Left cardiac atrium (tissue), 4 donors: ENCODE measurements at regions not wholly inside any gene's neighbourhood (a gene's known extent, or its start where the extent isn't known, plus 50 kb on each side); places are given as distances from the start of the nearest gene placed in this dataset.

Experiments
- ATAC-seq, 2 donors: fragments of 200-7000 bp; cut with Tn5 transposase; one replicate each; pipeline ENCODE4 v1.9.1; 2020; ENCODE audit warnings: mild to moderate bottlenecking in 2 of 2, moderate library complexity in 2 of 2
- DNase-seq: peaks from one replicate; pipeline ENCODE4 v3.0.0-alpha.2; 2020
- intact Hi-C, 2 donors: fragments of 100-400 bp; cut with DNase I; formaldehyde crosslinking; loops; one replicate each; pipeline versions ENCODE4 v1.14.1 to v1.15.1; 2022 to 2023
- donor health status: DM: no; HTN: yes; CAD: no.
- donor health status: DM: no; HTN: yes; CAD: no; lungs with severe emphysema.
- donor health status: DM: yes; HTN: yes; CAD: no.
- donor health status: Dilated cardiomyopathy.

DNA sequence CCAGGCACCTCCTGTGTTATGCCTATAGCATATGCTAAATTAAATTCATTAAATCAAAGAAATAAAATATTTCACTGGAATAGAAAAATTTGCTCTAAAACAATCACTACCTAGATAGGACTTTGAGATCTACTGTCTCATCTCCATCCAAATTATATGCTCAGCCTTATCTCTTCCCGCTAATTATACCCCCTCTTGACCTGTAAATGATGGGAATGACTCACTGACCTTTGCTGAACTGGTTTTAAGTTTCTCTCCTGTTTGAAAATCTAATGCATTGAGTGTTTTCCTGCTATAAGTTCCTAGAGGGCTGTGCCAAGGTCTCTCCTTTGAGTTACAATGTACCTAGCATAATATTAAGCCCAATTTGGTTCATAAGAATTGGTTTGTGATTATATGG, 110.1 kb downstream of the BMP2 start:
- ATAC-seq (no peak), DNase-seq (no peak)
- intact Hi-C loops: no loop called here

GRCh38 chr20:6882561-6883291, 115.2 kb downstream of the BMP2 start:
- no peak for ATAC-seq
- intact Hi-C loops: no loop called here

DNA sequence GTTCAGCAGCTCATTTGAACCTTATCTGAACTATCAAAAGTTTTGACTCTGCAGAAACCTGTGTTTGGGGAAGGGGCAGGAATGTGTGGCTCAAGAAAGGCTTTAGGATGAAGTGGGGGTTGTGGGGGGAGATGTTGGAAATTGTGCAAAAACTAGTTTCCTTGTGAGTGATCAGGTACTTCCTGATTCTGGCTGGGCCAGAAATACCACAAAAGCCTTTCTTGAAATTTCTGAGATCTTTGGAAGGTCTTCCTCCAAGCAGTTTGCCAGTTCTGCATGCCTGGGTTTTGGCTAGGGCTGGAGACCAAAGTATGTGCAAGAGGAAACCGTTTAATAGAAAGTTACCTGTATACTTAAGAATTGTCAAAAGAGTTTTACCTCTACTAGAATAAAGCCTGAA, 116.6 kb downstream of the BMP2 start:
- intact Hi-C loops: no loop called here
- DNase-seq (no peak), ATAC-seq (no peak)

More at GRCh38 chr20:6882561-6883291, 115.2 kb downstream of the BMP2 start:
- no peak for DNase-seq

DNA sequence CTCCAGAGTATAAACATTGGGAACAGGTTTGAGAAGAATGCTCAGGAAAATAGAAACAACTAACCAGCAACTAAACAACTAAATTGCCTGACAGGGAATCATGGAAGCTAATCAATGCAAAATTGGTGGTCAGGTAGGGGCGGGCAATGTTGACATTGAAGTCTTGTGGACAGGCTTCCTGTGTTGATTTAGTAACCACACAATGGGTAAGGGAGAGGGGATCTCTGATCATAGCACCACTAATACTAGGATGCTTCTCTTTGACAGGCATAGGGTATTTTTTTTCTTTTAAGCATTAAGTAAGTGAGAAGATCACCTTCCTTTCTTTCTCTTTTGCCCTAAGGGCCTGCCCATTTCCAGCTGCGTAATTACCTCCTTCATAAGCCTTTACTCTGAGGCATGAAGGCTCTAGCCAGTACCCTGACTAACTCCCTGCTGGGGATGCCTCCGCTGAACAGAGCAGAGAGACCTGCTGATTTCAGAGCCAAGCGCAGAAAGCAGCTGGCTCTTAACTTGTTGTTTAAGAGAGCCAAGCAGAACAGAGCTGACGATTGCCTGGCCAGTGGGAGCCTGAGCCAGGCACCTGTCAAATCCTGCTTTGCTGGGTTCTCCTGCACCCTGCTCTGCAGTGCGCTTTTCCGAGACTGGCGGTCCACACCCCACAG, 118.7 kb downstream of the BMP2 start:
- no peak for DNase-seq
- intact Hi-C loops: no loop called here
- peak; percentile 15 to 86 for ATAC-seq

DNA sequence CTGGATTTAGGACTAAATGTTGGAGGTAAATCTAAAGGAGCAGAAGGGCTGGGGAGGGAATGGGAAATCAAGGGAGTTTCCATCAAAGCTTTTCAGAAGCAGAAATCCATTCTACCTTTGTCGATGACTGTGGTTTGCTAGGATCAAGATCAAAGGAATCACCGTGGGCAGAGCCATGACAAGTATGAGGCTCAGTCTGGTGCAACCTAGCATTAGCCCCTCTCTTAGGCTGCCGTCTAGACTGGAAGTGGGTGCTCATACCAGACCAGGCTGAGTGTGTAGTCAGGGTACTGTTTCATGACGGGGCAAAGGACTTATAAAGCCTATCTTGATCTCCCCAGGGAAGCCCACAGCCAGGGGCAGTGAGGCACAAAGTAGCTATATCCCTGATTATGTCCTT, 120.5 kb downstream of the BMP2 start:
- intact Hi-C loops: no loop called here
- ATAC-seq (no peak), DNase-seq (no peak)

GRCh38 chr20:6888736-6889395, 121.4 kb downstream of the BMP2 start:
- ATAC-seq: no peak
- intact Hi-C loops: no loop called here

GRCh38 chr20:6892724-6893123, 125.2 kb downstream of the BMP2 start:
- no peak for ATAC-seq

More at GRCh38 chr20:6888736-6889395, 121.4 kb downstream of the BMP2 start:
- no peak for DNase-seq

DNA sequence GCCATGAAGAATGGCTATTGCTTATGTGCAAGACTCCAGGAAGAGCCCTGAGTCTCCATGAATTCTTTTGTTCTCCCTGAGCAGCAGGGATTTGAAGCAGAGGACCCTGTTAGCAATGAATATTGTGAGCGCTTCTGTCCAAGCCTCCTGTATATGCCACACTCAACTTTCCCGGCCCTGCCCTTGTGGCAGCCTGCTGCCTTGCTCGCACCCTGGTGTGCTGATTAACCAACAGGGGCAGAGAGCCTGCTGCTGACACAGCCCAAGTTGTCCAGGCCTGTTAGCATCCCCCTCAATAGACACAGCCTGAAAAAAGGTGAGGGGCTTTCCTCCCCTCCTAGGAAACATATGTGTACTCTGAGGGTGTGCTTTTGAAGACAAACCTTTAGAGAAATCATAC, 131.4 kb downstream of the BMP2 start:
- no peak for ATAC-seq
- intact Hi-C loops: no loop called here

More at GRCh38 chr20:6892724-6893123, 125.2 kb downstream of the BMP2 start:
- no peak for DNase-seq
- intact Hi-C loops: no loop called here

GRCh38 chr20:6906871-6907270, 139.4 kb downstream of the BMP2 start:
- intact Hi-C loops: no loop called here
- ATAC-seq (no peak), DNase-seq (no peak)

More for the DNA sequence above, 131.4 kb downstream of the BMP2 start:
- DNase-seq: no peak

DNA sequence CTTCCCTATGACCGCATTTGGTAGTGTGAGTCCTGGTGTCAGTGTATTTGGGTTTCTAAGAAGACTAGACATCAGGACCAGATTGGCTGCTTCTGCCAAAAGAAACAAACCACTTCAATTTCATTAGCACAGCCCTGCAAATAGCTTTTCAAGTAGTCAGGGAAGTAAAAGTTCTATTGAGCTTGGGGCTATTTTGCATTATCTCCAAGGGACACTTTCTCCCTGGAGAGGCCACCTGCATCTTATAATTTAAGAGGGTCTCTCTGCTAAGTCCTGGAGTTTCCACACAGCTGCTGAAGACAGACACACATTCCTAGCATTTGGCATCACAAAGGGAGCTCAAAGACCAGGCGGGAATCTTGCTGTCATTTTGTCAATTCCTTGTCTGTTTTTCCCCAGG, 141.2 kb downstream of the BMP2 start:
- no peak for DNase-seq
- ATAC-seq: no peak

GRCh38 chr20:6909608-6910007, 142.1 kb downstream of the BMP2 start:
- DNase-seq: no peak
- no peak for ATAC-seq
- intact Hi-C loops: no loop called here

More for the DNA sequence above, 141.2 kb downstream of the BMP2 start:
- intact Hi-C loops: no loop called here

GRCh38 chr20:6914986-6915385, 147.5 kb downstream of the BMP2 start:
- DNase-seq: no peak
- no peak for ATAC-seq
- intact Hi-C loops: no loop called here

DNA sequence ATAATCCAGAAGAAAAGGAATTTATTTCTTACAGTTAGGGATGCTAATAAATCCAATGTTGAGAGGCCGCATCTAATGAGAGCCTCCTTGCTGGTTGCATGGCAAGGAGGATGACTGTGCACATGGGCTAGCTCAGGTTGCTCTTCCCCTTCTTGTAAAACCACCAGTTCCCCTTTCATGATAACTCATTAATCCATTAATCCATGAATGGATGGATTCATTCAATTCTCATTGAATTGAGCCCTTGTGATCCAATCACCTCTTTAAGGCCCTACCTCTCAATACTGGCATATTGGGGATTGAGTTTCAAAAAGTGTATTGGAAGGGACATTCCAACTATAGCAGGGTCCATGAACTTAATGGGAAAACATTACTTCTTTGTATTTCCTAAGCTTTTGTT, 149.5 kb downstream of the BMP2 start:
- ATAC-seq: no peak
- intact Hi-C loops: no loop called here
- no peak for DNase-seq

DNA sequence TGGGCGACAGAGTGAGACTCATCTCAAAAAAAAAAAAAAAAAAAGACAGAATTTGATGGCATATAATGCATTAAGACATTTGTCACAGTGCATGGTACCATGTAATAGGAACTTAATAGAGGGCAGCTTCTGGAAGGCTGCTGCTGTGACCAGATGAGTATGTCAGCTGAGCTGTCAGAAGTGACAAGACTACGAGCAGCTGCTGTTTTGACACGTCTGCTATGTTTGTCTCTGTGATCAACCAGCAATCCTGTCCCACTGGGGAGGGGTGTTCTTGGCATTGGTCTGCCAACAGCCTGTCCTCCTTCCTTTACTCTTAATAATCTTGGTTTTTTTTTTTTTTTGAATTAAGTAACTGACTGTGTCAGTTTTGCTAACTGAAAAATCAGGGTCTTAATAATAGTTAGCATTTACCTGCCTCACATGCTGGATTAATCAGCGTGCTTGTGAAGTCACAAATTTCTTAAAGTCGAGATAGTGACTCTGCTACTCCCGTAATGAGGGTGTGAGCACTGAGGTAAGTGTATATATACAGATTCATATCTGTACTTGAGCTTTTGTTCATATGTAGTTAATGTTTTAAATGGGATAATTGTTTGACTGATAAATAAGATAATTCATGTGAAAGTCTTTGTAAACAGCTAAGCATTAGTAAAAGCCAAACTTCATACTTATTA, 152.4 kb downstream of the BMP2 start:
- intact Hi-C loops: no loop called here
- ATAC-seq (no peak), DNase-seq (no peak)

- intact Hi-C loops: no loop called here
- no peak for ATAC-seq
- no peak for DNase-seq
Observed at GRCh38 chr20:6920991-6921613, 153.6 kb downstream of the BMP2 start.

DNA sequence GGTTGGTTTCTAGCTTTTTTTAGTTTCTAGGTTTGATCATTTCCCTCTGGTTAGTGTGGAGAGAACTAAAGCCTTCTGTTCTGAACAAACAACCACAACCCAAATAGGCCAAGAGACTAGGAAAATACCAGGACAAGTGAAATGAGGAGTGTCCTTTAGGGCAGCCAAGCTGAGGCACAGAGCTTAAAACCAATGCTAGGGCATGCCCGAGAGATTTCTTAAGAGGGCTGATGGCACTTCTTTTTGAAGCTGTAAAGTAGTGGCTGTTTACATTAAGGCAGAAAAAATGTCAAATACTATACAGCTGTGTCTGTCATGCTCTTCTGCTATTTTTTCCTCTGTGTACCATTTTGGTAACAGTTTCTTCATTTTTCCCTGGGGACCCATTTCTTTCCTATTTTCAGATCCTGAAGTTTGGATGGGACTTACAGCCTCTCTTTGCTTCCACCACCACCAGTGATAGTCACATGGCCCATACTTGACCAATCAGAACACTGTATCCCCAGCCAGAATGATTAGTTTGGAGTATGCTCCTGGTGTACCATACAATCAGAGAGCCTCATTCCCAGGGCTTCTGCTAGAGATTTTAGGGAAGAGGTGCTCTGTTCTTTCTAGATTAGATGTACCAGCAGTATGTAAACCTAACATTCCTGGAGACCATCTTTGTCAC, 154.4 kb downstream of the BMP2 start:
- ATAC-seq (no peak), DNase-seq (no peak)
- intact Hi-C loops: no loop called here

GRCh38 chr20:6924681-6925080, 157.2 kb downstream of the BMP2 start:
- intact Hi-C loops: no loop called here
- DNase-seq (no peak), ATAC-seq (no peak)

- DNase-seq: no peak
- no peak for ATAC-seq
- intact Hi-C loops: no loop called here
Observed at GRCh38 chr20:6925744-6926278, 158.3 kb downstream of the BMP2 start.

DNA sequence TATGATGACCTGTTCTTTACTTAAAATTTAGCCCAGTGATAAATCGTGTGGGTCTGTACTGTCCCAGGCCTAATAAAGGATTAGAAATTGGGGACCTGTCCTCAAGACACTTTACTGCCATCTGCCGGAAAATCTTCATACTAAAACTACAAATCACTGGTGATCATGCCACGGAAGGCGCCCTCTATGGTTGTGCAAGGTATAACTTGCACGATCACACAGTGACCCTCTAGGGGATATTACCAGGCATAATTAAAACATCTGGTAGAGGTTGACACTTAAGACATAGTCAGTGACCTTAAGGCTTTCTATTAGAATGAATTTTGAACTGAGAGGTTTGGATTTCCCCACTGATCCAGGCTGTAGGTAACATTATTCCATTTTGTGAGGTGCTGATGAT, 172.6 kb downstream of the BMP2 start:
- ATAC-seq: no peak
- intact Hi-C loops: no loop called here
- no peak for DNase-seq
